Neural progenitor cell (in vitro differentiated cells): ENCODE measurements at regions not wholly inside any gene's neighbourhood (a gene's known extent, or its start where the extent isn't known, plus 50 kb on each side); places are given as distances from the start of the nearest gene placed in this dataset.

ENCODE experiments used
- DNase-seq: peaks from one replicate; pipeline ENCODE4 v3.0.0-alpha.2; 2016; ENCODE audit warnings: low spot score
- H2AFZ ChIP-seq: fragments of 200-600 bp; sonication (generic); replicated peaks from 2 replicates; pipeline ENCODE4 v1.6.1; 2016; ENCODE audit warnings: antibody characterized with exemption
- H3F3A ChIP-seq: fragments of 200-600 bp; sonication (generic); 2 replicates; pipeline ENCODE4 v1.6.1; 2016; ENCODE audit warnings: antibody characterized with exemption, low read depth
- H3K27ac ChIP-seq: fragments of 200-600 bp; sonication (generic); 2 replicates; pipeline ENCODE4 v1.5.1; 2016; ENCODE audit warnings: mild to moderate bottlenecking
- H3K27me3 ChIP-seq: fragments of 200-600 bp; sonication (generic); 2 replicates; pipeline ENCODE4 v1.6.1; 2016; ENCODE audit warnings: mild to moderate bottlenecking, moderate library complexity
- H3K36me3 ChIP-seq: fragments of 200-600 bp; sonication (generic); 2 replicates; pipeline ENCODE4 v1.5.1; 2016
- H3K4me1 ChIP-seq: fragments of 200-600 bp; sonication (generic); 2 replicates; pipeline ENCODE4 v1.6.1; 2016; ENCODE audit warnings: mixed run types
- H3K4me2 ChIP-seq: fragments of 200-600 bp; sonication (generic); 2 replicates; pipeline ENCODE4 v1.6.1; 2016
- H3K4me3 ChIP-seq: fragments of 200-600 bp; sonication (generic); 2 replicates; pipeline ENCODE4 v1.5.1; 2016
- H3K79me2 ChIP-seq: fragments of 200-600 bp; sonication (generic); 2 replicates; pipeline ENCODE4 v1.6.1; 2016; ENCODE audit warnings: low read depth
- H3K9ac ChIP-seq: fragments of 200-600 bp; sonication (generic); 2 replicates; pipeline ENCODE4 v1.6.1; 2016
- H3K9me3 ChIP-seq: fragments of 200-600 bp; sonication (generic); 2 replicates; pipeline ENCODE4 v1.5.1; 2016; ENCODE audit warnings: low read depth
- H4K20me1 ChIP-seq: fragments of 200-600 bp; sonication (generic); 2 replicates; pipeline ENCODE4 v1.6.1; 2016; ENCODE audit warnings: low read depth
- H3K27ac Mint-ChIP-seq: 3 replicates; pipeline ENCODE4 v1.8.0; 2021; ENCODE audit warnings: mixed read lengths
- H3K27me3 Mint-ChIP-seq: 2 replicates; pipeline ENCODE4 v1.8.0; 2022; ENCODE audit warnings: low read depth, mild to moderate bottlenecking, inconsistent platforms, moderate library complexity, mixed read lengths; ENCODE audit not compliant: insufficient read depth
- H3K36me3 Mint-ChIP-seq: 3 replicates; pipeline ENCODE4 v1.8.0; 2021; ENCODE audit warnings: mixed read lengths
- H3K4me1 Mint-ChIP-seq: 3 replicates; pipeline ENCODE4 v1.8.0; 2021; ENCODE audit warnings: mixed read lengths
- H3K4me3 Mint-ChIP-seq: 3 replicates; pipeline ENCODE4 v1.8.0; 2021; ENCODE audit warnings: mild to moderate bottlenecking, moderate library complexity, mixed read lengths
- H3K9me3 Mint-ChIP-seq: 3 replicates; pipeline ENCODE4 v1.8.0; 2020; ENCODE audit warnings: mixed read lengths
- CTCF ChIP-seq: fragments of 200-600 bp; sonication (generic); IDR thresholded peaks from 2 replicates; pipeline ENCODE4 v1.5.1; 2017; ENCODE audit warnings: antibody characterized with exemption, mild to moderate bottlenecking
- EZH2 ChIP-seq: fragments of 200-600 bp; sonication (generic); IDR thresholded peaks from 2 replicates; pipeline ENCODE4 v1.6.1; 2017; ENCODE audit warnings: antibody characterized with exemption, mild to moderate bottlenecking, moderate library complexity
- EZH2phosphoT487 ChIP-seq: fragments of 200-600 bp; sonication (generic); IDR thresholded peaks from 2 replicates; pipeline ENCODE4 v1.6.1; 2017; ENCODE audit warnings: antibody characterized with exemption

- no peaks in the 10 kb centered on the region for H3F3A ChIP-seq
- H3K4me3 ChIP-seq: no peak overlapping the region
- no peak overlapping the region for H3K4me2 ChIP-seq
- H3K27ac ChIP-seq: no peak overlapping the region
- DNase-seq: no peak
- no peaks in the 10 kb centered on the region for H3K27me3 ChIP-seq
- H4K20me1 ChIP-seq: no peaks in the 10 kb centered on the region
- no peak overlapping the region for H2AFZ ChIP-seq
- TF ChIP-seq EZH2phosphoT487 (no peak), EZH2 (no peak), CTCF (no peak)
- Mint-ChIP-seq H3K4me3 (no peak overlapping the region), H3K27ac (no peak overlapping the region), H3K36me3 (peaks cover 15% of the 10 kb centered on the region), H3K27me3 (peaks cover 5% of the 10 kb centered on the region), H3K4me1 (no peaks in the 10 kb centered on the region), H3K9me3 (peaks cover 7% of the 10 kb centered on the region)
- H3K9ac ChIP-seq: no peak overlapping the region
- H3K79me2 ChIP-seq: no peaks in the 10 kb centered on the region
- no peaks in the 10 kb centered on the region for H3K4me1 ChIP-seq
- no peaks in the 10 kb centered on the region for H3K36me3 ChIP-seq
- H3K9me3 ChIP-seq: no peaks in the 10 kb centered on the region
These were observed 225.7 kb downstream of the UTRN start for GRCh38 chr6:144510859-144511258.

DNA sequence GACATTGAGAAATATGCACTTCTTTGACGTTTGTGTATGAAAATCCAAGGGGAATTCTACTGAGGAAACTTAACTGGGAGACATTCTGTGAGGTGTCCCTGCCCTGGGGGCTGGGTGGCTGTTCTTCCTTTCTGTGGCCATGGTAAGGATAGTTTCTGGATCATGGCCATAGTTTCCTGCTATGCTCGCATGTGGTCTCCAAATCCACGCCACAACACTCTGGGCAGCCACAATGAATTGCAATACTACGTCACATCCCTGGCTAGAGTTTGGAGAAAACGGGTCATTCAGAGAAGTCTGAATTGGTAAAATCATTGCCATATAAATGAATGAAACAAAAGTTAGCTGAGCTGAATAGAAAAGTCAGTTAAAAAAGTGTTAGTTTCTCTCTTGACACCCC is 230.6 kb downstream of the UTRN start:
- Histone ChIP-seq H3K27ac (no peak overlapping the region), H3K4me3 (no peak overlapping the region), H3K36me3 (no peaks in the 10 kb centered on the region), H3F3A (no peaks in the 10 kb centered on the region), H3K9me3 (no peaks in the 10 kb centered on the region), H3K27me3 (no peaks in the 10 kb centered on the region), H3K9ac (no peak overlapping the region), H4K20me1 (no peaks in the 10 kb centered on the region), H3K79me2 (no peaks in the 10 kb centered on the region), H3K4me2 (no peak overlapping the region), H3K4me1 (no peaks in the 10 kb centered on the region), H2AFZ (no peak overlapping the region)
- no peaks in the 10 kb centered on the region for H3K4me1 Mint-ChIP-seq
- H3K36me3 Mint-ChIP-seq: peaks cover 15% of the 10 kb centered on the region
- H3K4me3 Mint-ChIP-seq: no peak overlapping the region
- DNase-seq: no peak
- no peaks in the 10 kb centered on the region for H3K9me3 Mint-ChIP-seq
- TF ChIP-seq CTCF (no peak), EZH2 (no peak), EZH2phosphoT487 (no peak)
- no peaks in the 10 kb centered on the region for H3K27me3 Mint-ChIP-seq
- H3K27ac Mint-ChIP-seq: no peak overlapping the region

GRCh38 chr6:144519426-144519825 is 234.3 kb downstream of the UTRN start:
- H3F3A ChIP-seq: no peaks in the 10 kb centered on the region
- H3K9me3 ChIP-seq: no peaks in the 10 kb centered on the region
- Mint-ChIP-seq H3K36me3 (peaks cover 18% of the 10 kb centered on the region), H3K27ac (no peak overlapping the region), H3K27me3 (no peaks in the 10 kb centered on the region), H3K4me3 (no peak overlapping the region), H3K9me3 (peaks cover 3% of the 10 kb centered on the region), H3K4me1 (no peaks in the 10 kb centered on the region)
- no peak overlapping the region for H3K27ac ChIP-seq
- no peak overlapping the region for H2AFZ ChIP-seq
- TF ChIP-seq CTCF: no peak
- no peak for TF ChIP-seq EZH2
- TF ChIP-seq EZH2phosphoT487: no peak
- H3K9ac ChIP-seq: no peak overlapping the region
- no peaks in the 10 kb centered on the region for H4K20me1 ChIP-seq
- no peak overlapping the region for H3K4me3 ChIP-seq
- H3K36me3 ChIP-seq: peaks cover 5% of the 10 kb centered on the region
- H3K4me1 ChIP-seq: no peaks in the 10 kb centered on the region
- H3K79me2 ChIP-seq: no peaks in the 10 kb centered on the region
- DNase-seq: no peak
- no peak overlapping the region for H3K4me2 ChIP-seq
- no peaks in the 10 kb centered on the region for H3K27me3 ChIP-seq
